Neural progenitor cell (in vitro differentiated cells): ENCODE measurements at regions not wholly inside any gene's neighbourhood (a gene's known extent, or its start where the extent isn't known, plus 50 kb on each side); places are given as distances from the start of the nearest gene placed in this dataset.

Experiments used
- EZH2 ChIP-seq: fragments of 200-600 bp; sonication (generic); IDR thresholded peaks from 2 replicates; pipeline ENCODE4 v1.6.1; 2017; ENCODE audit warnings: antibody characterized with exemption, mild to moderate bottlenecking, moderate library complexity
- EZH2phosphoT487 ChIP-seq: fragments of 200-600 bp; sonication (generic); IDR thresholded peaks from 2 replicates; pipeline ENCODE4 v1.6.1; 2017; ENCODE audit warnings: antibody characterized with exemption
- TF ChIP-seq, protein P1 (sequence below): fragments of 200-600 bp; sonication (generic); IDR thresholded peaks from 2 replicates; pipeline ENCODE4 v1.5.1; 2017; ENCODE audit warnings: antibody characterized with exemption, mild to moderate bottlenecking

DNA sequence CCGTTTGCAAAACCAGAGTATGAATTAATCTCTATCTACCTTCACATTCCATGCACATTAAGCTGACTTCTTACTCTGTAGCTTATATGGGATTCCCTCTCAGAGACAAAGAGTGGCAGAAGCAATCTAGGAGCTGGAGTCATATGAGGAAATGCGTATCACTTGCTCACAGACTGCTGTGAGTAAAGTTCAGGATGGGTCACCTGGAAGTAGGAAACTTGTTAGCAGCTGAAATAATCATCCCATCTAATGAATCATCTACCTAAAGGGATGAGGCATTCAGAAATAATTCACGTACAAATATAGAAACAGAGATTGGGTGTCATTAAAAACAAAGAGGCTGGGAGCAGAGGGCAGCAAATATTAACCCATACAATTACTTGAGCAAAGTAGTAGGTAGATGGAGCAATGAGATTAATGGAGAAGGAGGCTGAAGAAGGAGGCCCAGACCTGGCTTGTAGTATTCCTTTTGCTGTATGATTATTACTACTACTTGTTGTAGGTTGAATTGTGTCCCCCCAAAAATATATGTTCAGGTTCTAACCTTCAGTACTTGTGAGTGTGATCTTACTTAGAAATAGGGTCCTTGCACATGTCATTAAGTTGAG is 866.3 kb downstream of the ROBO2 start:
- TF ChIP-seq, protein P1, sequence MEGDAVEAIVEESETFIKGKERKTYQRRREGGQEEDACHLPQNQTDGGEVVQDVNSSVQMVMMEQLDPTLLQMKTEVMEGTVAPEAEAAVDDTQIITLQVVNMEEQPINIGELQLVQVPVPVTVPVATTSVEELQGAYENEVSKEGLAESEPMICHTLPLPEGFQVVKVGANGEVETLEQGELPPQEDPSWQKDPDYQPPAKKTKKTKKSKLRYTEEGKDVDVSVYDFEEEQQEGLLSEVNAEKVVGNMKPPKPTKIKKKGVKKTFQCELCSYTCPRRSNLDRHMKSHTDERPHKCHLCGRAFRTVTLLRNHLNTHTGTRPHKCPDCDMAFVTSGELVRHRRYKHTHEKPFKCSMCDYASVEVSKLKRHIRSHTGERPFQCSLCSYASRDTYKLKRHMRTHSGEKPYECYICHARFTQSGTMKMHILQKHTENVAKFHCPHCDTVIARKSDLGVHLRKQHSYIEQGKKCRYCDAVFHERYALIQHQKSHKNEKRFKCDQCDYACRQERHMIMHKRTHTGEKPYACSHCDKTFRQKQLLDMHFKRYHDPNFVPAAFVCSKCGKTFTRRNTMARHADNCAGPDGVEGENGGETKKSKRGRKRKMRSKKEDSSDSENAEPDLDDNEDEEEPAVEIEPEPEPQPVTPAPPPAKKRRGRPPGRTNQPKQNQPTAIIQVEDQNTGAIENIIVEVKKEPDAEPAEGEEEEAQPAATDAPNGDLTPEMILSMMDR: no peak
- TF ChIP-seq EZH2 (no peak), EZH2phosphoT487 (no peak)
